ENCODE measurements at regions not wholly inside any gene's neighbourhood (a gene's known extent, or its start where the extent isn't known, plus 50 kb on each side); places are given as distances from the start of the nearest gene placed in this dataset.

DNA sequence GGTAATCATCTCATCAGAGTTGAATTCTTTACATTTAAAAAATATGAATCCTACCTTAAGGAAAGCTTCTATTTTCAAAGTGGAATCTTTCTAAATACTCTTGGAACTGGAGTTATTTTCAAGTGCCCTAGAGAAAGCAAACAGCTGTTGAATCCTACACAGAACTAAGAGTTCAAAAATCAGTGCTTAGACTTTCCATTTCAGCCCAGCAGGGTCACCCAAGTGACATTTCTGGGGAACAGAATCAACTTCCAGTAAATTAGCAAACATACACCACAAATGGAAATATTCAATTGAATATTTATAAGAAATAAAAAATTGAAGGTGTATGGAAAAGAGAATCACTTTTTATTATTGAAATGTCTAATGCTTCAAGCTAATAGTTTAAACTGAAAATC is 427.7 kb upstream of the NOX3 start:
- TF ChIP-seq ZNF331 (CRISPR knock-in tag; IDR thresholded peaks at IDR 0.05; ENCODE audit: low read depth) (no peak), JUNB (IDR thresholded peaks at IDR 0.05; ENCODE audit: unreplicated experiment) (no peak), STAT1 (IDR thresholded peaks at IDR 0.05; ENCODE audit: unreplicated experiment) (no peak), ZNF114 (CRISPR knock-in tag; IDR thresholded peaks at IDR 0.05) (no peak), CREB1 (CRISPR knock-in tag; IDR thresholded peaks at IDR 0.05; ENCODE audit: low read depth) (no peak), EZH2 (IDR thresholded peaks at IDR 0.05; ENCODE audit: low read depth, unreplicated experiment) (no peak), NANOG (IDR thresholded peaks at IDR 0.05; ENCODE audit: borderline replicate concordance) (no peak)
- TF ChIP-seq, protein P1, sequence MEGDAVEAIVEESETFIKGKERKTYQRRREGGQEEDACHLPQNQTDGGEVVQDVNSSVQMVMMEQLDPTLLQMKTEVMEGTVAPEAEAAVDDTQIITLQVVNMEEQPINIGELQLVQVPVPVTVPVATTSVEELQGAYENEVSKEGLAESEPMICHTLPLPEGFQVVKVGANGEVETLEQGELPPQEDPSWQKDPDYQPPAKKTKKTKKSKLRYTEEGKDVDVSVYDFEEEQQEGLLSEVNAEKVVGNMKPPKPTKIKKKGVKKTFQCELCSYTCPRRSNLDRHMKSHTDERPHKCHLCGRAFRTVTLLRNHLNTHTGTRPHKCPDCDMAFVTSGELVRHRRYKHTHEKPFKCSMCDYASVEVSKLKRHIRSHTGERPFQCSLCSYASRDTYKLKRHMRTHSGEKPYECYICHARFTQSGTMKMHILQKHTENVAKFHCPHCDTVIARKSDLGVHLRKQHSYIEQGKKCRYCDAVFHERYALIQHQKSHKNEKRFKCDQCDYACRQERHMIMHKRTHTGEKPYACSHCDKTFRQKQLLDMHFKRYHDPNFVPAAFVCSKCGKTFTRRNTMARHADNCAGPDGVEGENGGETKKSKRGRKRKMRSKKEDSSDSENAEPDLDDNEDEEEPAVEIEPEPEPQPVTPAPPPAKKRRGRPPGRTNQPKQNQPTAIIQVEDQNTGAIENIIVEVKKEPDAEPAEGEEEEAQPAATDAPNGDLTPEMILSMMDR (conservative IDR thresholded peaks at IDR 0.05; ENCODE audit: low read depth in 2 of 2): no peak
- TF ChIP-seq, protein P2, sequence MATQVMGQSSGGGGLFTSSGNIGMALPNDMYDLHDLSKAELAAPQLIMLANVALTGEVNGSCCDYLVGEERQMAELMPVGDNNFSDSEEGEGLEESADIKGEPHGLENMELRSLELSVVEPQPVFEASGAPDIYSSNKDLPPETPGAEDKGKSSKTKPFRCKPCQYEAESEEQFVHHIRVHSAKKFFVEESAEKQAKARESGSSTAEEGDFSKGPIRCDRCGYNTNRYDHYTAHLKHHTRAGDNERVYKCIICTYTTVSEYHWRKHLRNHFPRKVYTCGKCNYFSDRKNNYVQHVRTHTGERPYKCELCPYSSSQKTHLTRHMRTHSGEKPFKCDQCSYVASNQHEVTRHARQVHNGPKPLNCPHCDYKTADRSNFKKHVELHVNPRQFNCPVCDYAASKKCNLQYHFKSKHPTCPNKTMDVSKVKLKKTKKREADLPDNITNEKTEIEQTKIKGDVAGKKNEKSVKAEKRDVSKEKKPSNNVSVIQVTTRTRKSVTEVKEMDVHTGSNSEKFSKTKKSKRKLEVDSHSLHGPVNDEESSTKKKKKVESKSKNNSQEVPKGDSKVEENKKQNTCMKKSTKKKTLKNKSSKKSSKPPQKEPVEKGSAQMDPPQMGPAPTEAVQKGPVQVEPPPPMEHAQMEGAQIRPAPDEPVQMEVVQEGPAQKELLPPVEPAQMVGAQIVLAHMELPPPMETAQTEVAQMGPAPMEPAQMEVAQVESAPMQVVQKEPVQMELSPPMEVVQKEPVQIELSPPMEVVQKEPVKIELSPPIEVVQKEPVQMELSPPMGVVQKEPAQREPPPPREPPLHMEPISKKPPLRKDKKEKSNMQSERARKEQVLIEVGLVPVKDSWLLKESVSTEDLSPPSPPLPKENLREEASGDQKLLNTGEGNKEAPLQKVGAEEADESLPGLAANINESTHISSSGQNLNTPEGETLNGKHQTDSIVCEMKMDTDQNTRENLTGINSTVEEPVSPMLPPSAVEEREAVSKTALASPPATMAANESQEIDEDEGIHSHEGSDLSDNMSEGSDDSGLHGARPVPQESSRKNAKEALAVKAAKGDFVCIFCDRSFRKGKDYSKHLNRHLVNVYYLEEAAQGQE (IDR thresholded peaks at IDR 0.05; ENCODE audit: unreplicated experiment): no peak
- TF ChIP-seq, protein P3, sequence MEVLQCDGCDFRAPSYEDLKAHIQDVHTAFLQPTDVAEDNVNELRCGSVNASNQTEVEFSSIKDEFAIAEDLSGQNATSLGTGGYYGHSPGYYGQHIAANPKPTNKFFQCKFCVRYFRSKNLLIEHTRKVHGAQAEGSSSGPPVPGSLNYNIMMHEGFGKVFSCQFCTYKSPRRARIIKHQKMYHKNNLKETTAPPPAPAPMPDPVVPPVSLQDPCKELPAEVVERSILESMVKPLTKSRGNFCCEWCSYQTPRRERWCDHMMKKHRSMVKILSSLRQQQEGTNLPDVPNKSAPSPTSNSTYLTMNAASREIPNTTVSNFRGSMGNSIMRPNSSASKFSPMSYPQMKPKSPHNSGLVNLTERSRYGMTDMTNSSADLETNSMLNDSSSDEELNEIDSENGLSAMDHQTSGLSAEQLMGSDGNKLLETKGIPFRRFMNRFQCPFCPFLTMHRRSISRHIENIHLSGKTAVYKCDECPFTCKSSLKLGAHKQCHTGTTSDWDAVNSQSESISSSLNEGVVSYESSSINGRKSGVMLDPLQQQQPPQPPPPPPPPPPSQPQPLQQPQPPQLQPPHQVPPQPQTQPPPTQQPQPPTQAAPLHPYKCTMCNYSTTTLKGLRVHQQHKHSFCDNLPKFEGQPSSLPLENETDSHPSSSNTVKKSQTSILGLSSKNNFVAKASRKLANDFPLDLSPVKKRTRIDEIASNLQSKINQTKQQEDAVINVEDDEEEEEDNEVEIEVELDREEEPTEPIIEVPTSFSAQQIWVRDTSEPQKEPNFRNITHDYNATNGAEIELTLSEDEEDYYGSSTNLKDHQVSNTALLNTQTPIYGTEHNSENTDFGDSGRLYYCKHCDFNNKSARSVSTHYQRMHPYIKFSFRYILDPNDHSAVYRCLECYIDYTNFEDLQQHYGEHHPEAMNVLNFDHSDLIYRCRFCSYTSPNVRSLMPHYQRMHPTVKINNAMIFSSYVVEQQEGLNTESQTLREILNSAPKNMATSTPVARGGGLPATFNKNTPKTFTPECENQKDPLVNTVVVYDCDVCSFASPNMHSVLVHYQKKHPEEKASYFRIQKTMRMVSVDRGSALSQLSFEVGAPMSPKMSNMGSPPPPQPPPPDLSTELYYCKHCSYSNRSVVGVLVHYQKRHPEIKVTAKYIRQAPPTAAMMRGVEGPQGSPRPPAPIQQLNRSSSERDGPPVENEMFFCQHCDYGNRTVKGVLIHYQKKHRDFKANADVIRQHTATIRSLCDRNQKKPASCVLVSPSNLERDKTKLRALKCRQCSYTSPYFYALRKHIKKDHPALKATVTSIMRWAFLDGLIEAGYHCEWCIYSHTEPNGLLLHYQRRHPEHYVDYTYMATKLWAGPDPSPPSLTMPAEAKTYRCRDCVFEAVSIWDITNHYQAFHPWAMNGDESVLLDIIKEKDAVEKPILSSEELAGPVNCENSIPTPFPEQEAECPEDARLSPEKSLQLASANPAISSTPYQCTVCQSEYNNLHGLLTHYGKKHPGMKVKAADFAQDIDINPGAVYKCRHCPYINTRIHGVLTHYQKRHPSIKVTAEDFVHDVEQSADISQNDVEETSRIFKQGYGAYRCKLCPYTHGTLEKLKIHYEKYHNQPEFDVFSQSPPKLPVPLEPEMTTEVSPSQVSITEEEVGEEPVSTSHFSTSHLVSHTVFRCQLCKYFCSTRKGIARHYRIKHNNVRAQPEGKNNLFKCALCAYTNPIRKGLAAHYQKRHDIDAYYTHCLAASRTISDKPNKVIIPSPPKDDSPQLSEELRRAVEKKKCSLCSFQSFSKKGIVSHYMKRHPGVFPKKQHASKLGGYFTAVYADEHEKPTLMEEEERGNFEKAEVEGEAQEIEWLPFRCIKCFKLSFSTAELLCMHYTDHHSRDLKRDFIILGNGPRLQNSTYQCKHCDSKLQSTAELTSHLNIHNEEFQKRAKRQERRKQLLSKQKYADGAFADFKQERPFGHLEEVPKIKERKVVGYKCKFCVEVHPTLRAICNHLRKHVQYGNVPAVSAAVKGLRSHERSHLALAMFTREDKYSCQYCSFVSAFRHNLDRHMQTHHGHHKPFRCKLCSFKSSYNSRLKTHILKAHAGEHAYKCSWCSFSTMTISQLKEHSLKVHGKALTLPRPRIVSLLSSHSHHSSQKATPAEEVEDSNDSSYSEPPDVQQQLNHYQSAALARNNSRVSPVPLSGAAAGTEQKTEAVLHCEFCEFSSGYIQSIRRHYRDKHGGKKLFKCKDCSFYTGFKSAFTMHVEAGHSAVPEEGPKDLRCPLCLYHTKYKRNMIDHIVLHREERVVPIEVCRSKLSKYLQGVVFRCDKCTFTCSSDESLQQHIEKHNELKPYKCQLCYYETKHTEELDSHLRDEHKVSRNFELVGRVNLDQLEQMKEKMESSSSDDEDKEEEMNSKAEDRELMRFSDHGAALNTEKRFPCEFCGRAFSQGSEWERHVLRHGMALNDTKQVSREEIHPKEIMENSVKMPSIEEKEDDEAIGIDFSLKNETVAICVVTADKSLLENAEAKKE (CRISPR knock-in tag; IDR thresholded peaks at IDR 0.05): no peak
- H3K27ac ChIP-seq (ENCODE audit: low read depth): no peak overlapping the region
- peaks cover 32% of the 10 kb centered on the region for H3K4me1 ChIP-seq (ENCODE audit: insufficient read depth)
- DNase-seq (ENCODE audit: low spot score) (no peak), ATAC-seq (no peak)
- Mint-ChIP-seq H3K9me3 (no peaks in the 10 kb centered on the region), H3K27me3 (ENCODE audit: insufficient read depth, low read depth, poor library complexity) (peaks cover 4% of the 10 kb centered on the region), H3K4me3 (no peak overlapping the region), H3K27ac (no peak overlapping the region), H3K4me1 (peaks cover 23% of the 10 kb centered on the region), H3K36me3 (ENCODE audit: low read depth) (no peaks in the 10 kb centered on the region; the same call in 2 of the 3 replicates)
- no peaks in the 10 kb centered on the region for H3F3A ChIP-seq (replicated peaks; ENCODE audit: low read depth)
- H3K36me3 ChIP-seq (ENCODE audit: insufficient read depth): no peaks in the 10 kb centered on the region
- H3K79me2 ChIP-seq (replicated peaks; ENCODE audit: insufficient read depth): no peaks in the 10 kb centered on the region
- no peak overlapping the region for H2AFZ ChIP-seq
- H3K4me2 ChIP-seq: no peak overlapping the region
- peaks cover 4% of the 10 kb centered on the region; the same call in 1 of the 2 replicates for H3K9me2 ChIP-seq (ENCODE audit: insufficient read depth)
- H3K4me3 ChIP-seq: no peak overlapping the region
- H3K27me3 ChIP-seq (ENCODE audit: insufficient read depth): no peaks in the 10 kb centered on the region
- no peaks in the 10 kb centered on the region for H4K20me1 ChIP-seq (replicated peaks; ENCODE audit: insufficient read depth)

All from GM23338 (cell line).